Activated naive CD4-positive, alpha-beta T cell treated with anti-CD3 and anti-CD28 coated beads, Interleukin-2, amount 10 ng/mL, durations not matched to agents 7 days and 5 days (primary cell): ENCODE measurements at regions not wholly inside any gene's neighbourhood (a gene's known extent, or its start where the extent isn't known, plus 50 kb on each side); places are given as distances from the start of the nearest gene placed in this dataset.

Source experiments
- CTCF ChIA-PET: fragments of 350-600 bp; sonication (Branson Sonifier 250); formaldehyde crosslinking; loops from one replicate; lab custom pipeline; 2021; ENCODE audit warnings: antibody characterized with exemption; lab: Charles Lee
- DNase-seq: peaks from one replicate; pipeline ENCODE4 v3.0.0-alpha.2; 2020
- H3K27ac Mint-ChIP-seq: one replicate; pipeline ENCODE4 v1.8.0; 2021; ENCODE audit warnings: mild to moderate bottlenecking, moderate library complexity, mixed read lengths
- H3K27me3 Mint-ChIP-seq: one replicate; pipeline ENCODE4 v1.8.0; 2021; ENCODE audit warnings: mild to moderate bottlenecking, mixed read lengths
- H3K36me3 Mint-ChIP-seq: one replicate; pipeline ENCODE4 v1.8.0; 2021; ENCODE audit warnings: mixed read lengths
- H3K4me1 Mint-ChIP-seq: one replicate; pipeline ENCODE4 v1.8.0; 2021; ENCODE audit warnings: mixed read lengths
- H3K4me3 Mint-ChIP-seq: one replicate; pipeline ENCODE4 v1.8.0; 2021; ENCODE audit warnings: mild to moderate bottlenecking, moderate library complexity, mixed read lengths
- H3K9me3 Mint-ChIP-seq: one replicate; pipeline ENCODE4 v1.8.0; 2021; ENCODE audit warnings: mixed read lengths

DNA sequence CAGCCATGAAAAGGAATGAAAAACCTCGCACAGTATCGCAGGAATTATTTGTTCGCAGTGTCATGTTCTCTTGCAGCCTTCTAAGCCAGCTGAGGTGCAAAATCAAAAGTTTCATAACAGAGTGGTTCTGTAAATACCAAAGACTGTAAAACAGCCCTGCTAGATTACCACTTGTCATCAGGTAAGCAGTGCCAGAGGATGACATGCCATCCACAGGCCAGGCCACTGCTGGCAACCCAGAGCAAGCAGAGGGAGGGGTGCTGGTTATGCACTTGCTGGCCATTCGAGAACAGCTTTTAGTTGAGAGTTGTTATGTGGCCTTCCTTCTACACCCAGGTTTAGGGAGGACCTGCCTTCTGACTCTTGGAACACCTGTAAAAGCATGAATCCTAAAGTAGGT, 114.3 kb upstream of the MGAT5 start:
- Mint-ChIP-seq H3K36me3 (peaks cover 19% of the 10 kb centered on the region), H3K4me1 (peaks cover 39% of the 10 kb centered on the region), H3K4me3 (no peak overlapping the region), H3K9me3 (no peaks in the 10 kb centered on the region), H3K27me3 (no peaks in the 10 kb centered on the region), H3K27ac (no peak overlapping the region)
- CTCF ChIA-PET = no interaction called here
- DNase-seq = no peak

- Mint-ChIP-seq H3K9me3 (no peaks in the 10 kb centered on the region), H3K27ac (no peak overlapping the region), H3K27me3 (no peaks in the 10 kb centered on the region), H3K36me3 (peaks cover 19% of the 10 kb centered on the region), H3K4me1 (peaks cover 39% of the 10 kb centered on the region), H3K4me3 (no peak overlapping the region)
- CTCF ChIA-PET = no interaction called here
- no peak for DNase-seq
Measured at GRCh38 chr2:134140251-134140661, 113.6 kb upstream of the MGAT5 start.

- CTCF ChIA-PET = no interaction called here
- no peak for DNase-seq
- Mint-ChIP-seq H3K27ac (no peak overlapping the region), H3K36me3 (peaks cover 17% of the 10 kb centered on the region), H3K4me1 (peaks cover 30% of the 10 kb centered on the region), H3K27me3 (no peaks in the 10 kb centered on the region), H3K4me3 (no peak overlapping the region), H3K9me3 (no peaks in the 10 kb centered on the region)
Measured at GRCh38 chr2:134141598-134142340, 112.1 kb upstream of the MGAT5 start.

- CTCF ChIA-PET = no interaction called here
- peaks cover 16% of the 10 kb centered on the region for H3K36me3 Mint-ChIP-seq
- H3K4me3 Mint-ChIP-seq = no peak overlapping the region
- no peak overlapping the region for H3K27ac Mint-ChIP-seq
- H3K4me1 Mint-ChIP-seq = peaks cover 25% of the 10 kb centered on the region
- H3K9me3 Mint-ChIP-seq = no peaks in the 10 kb centered on the region
- no peaks in the 10 kb centered on the region for H3K27me3 Mint-ChIP-seq
- DNase-seq = no peak
Measured at GRCh38 chr2:134142341-134142738, 111.5 kb upstream of the MGAT5 start.

- Mint-ChIP-seq H3K4me3 (no peak overlapping the region), H3K9me3 (no peaks in the 10 kb centered on the region), H3K27me3 (no peaks in the 10 kb centered on the region), H3K36me3 (peaks cover 15% of the 10 kb centered on the region), H3K27ac (no peak overlapping the region), H3K4me1 (peaks cover 19% of the 10 kb centered on the region)
- DNase-seq = no peak
- CTCF ChIA-PET = no interaction called here
Measured at GRCh38 chr2:134142903-134143302, 111.0 kb upstream of the MGAT5 start.

DNA sequence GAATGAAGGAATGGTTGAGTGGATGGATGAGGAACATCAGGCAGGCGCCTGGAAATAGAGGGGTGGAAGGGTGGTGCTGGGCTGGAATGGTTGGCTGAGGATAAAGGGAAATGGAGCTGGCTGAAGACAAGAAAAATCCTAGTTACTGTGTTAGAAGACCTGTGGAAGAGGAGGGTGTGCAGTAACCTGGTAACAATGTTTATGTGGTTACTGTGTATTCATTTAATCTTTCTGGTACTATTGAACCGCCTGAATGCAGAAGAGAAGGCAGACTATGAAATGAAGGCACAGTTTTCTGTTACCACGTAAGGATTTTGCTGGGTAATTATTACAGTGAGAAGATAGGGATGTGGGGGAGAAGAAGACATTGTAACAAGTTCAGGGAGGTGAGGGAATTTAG, 110.3 kb upstream of the MGAT5 start:
- H3K27ac Mint-ChIP-seq = no peak overlapping the region
- H3K27me3 Mint-ChIP-seq = no peaks in the 10 kb centered on the region
- H3K9me3 Mint-ChIP-seq = no peaks in the 10 kb centered on the region
- H3K4me1 Mint-ChIP-seq = peaks cover 12% of the 10 kb centered on the region
- CTCF ChIA-PET = no interaction called here
- peaks cover 11% of the 10 kb centered on the region for H3K36me3 Mint-ChIP-seq
- no peak overlapping the region for H3K4me3 Mint-ChIP-seq
- no peak for DNase-seq

DNA sequence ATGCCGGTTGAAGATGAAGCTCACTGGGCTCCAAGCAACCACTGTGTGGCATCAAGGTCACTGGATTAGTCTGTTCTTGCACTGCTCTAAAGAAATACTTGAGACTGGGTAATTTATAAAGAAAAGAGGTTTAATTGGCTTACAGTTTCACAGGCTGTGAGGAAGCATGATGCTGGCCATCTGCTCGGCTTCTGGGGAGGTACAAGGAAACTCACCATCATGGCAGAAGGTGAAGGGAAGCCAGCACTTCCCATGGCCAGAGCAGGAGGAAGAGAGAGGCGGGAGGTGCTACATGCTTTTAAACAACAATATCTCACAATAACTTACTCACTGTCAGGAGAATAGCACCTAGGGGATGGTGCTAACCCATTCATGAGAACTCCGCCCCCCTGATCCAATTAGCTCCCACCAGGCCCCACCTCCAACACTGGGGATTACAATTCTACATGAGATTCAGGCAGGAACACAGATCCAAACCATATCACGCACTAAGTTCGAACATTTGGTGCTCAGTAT, 109.7 kb upstream of the MGAT5 start:
- H3K27me3 Mint-ChIP-seq = no peaks in the 10 kb centered on the region
- no peak overlapping the region for H3K27ac Mint-ChIP-seq
- H3K4me3 Mint-ChIP-seq = no peak overlapping the region
- peaks cover 9% of the 10 kb centered on the region for H3K36me3 Mint-ChIP-seq
- no peaks in the 10 kb centered on the region for H3K9me3 Mint-ChIP-seq
- CTCF ChIA-PET = no interaction called here
- peaks cover 11% of the 10 kb centered on the region for H3K4me1 Mint-ChIP-seq
- DNase-seq = no peak

- Mint-ChIP-seq H3K9me3 (no peaks in the 10 kb centered on the region), H3K36me3 (peaks cover 9% of the 10 kb centered on the region), H3K4me3 (no peak overlapping the region), H3K27ac (no peak overlapping the region), H3K4me1 (peaks cover 11% of the 10 kb centered on the region), H3K27me3 (no peaks in the 10 kb centered on the region)
- no peak for DNase-seq
- CTCF ChIA-PET = no interaction called here
Measured at GRCh38 chr2:134144651-134145050, 109.2 kb upstream of the MGAT5 start.

- peaks cover 8% of the 10 kb centered on the region for H3K4me1 Mint-ChIP-seq
Measured at GRCh38 chr2:134145519-134145918, 108.4 kb upstream of the MGAT5 start.

DNA sequence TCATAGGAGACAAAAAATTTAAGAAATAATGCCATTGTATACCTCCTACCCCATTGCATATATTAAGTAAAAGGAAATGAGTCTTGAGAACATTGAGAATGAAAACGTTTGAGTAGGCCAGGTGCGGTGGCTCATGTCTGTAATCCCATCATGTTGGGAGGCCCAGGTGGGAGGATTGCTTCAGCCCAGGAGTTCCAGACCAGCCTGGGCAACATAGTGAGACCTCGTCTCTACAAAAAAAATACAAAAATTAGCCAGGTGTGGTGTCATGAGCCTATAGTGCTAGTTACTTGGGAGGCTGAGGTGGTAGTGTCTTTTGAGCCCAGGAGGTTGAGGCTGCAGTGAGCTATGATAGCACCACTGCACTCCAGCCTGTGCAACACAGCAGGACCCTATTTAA, 107.7 kb upstream of the MGAT5 start:
- CTCF ChIA-PET = no interaction called here

More at GRCh38 chr2:134145519-134145918, 108.4 kb upstream of the MGAT5 start:
- Mint-ChIP-seq H3K36me3 (peaks cover 6% of the 10 kb centered on the region), H3K27me3 (no peaks in the 10 kb centered on the region), H3K4me3 (no peak overlapping the region), H3K27ac (no peak overlapping the region), H3K9me3 (no peaks in the 10 kb centered on the region)
- no peak for DNase-seq
- CTCF ChIA-PET = no interaction called here

DNA sequence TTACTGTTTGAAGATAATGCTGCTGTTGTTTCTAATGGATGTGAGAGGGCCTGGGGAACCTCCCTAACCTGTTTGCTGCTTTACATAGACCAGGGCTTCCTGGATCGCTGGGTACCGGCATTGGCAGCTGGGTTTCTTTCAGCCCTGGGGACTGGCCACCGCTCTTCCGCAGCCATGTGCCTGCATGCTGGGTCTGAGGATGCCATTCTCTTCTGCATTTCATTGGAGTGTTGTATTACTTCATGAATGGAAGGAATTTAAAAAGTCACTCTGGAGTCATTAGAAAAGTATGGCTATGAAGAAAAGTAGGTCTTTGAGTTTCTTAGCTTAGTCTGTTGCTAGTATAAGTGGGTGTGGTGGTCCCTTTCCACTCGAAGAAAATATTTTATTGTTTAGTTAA, 107.3 kb upstream of the MGAT5 start:
- H3K4me1 Mint-ChIP-seq = peaks cover 6% of the 10 kb centered on the region
- H3K4me3 Mint-ChIP-seq = no peak overlapping the region
- DNase-seq = no peak
- CTCF ChIA-PET = no interaction called here
- no peaks in the 10 kb centered on the region for H3K9me3 Mint-ChIP-seq
- H3K36me3 Mint-ChIP-seq = peaks cover 10% of the 10 kb centered on the region
- no peaks in the 10 kb centered on the region for H3K27me3 Mint-ChIP-seq
- no peak overlapping the region for H3K27ac Mint-ChIP-seq

More for the DNA sequence above, 107.7 kb upstream of the MGAT5 start:
- H3K9me3 Mint-ChIP-seq = no peaks in the 10 kb centered on the region
- no peak overlapping the region for H3K27ac Mint-ChIP-seq
- no peak for DNase-seq
- H3K36me3 Mint-ChIP-seq = peaks cover 9% of the 10 kb centered on the region
- H3K4me3 Mint-ChIP-seq = no peak overlapping the region
- H3K4me1 Mint-ChIP-seq = peaks cover 8% of the 10 kb centered on the region
- H3K27me3 Mint-ChIP-seq = no peaks in the 10 kb centered on the region

GRCh38 chr2:134148172-134148571, 105.7 kb upstream of the MGAT5 start:
- Mint-ChIP-seq H3K9me3 (no peaks in the 10 kb centered on the region), H3K4me3 (no peak overlapping the region), H3K27ac (no peak overlapping the region), H3K36me3 (peaks cover 15% of the 10 kb centered on the region), H3K27me3 (no peaks in the 10 kb centered on the region), H3K4me1 (no peaks in the 10 kb centered on the region)
- CTCF ChIA-PET = interaction anchor here (1.5 kb wide), 1 partner anchor 10 kb away, joined by 4 read pairs; no protein-coding TSS in a partner anchor
- DNase-seq = no peak

- Mint-ChIP-seq H3K36me3 (peaks cover 11% of the 10 kb centered on the region), H3K4me3 (no peak overlapping the region), H3K27ac (no peak overlapping the region), H3K27me3 (no peaks in the 10 kb centered on the region), H3K4me1 (no peaks in the 10 kb centered on the region), H3K9me3 (no peaks in the 10 kb centered on the region)
- CTCF ChIA-PET = interaction anchor here (1.5 kb wide), 1 partner anchor 9 kb away, joined by 4 read pairs; no protein-coding TSS in a partner anchor
- no peak for DNase-seq
Measured at GRCh38 chr2:134148843-134149472, 104.9 kb upstream of the MGAT5 start.

DNA sequence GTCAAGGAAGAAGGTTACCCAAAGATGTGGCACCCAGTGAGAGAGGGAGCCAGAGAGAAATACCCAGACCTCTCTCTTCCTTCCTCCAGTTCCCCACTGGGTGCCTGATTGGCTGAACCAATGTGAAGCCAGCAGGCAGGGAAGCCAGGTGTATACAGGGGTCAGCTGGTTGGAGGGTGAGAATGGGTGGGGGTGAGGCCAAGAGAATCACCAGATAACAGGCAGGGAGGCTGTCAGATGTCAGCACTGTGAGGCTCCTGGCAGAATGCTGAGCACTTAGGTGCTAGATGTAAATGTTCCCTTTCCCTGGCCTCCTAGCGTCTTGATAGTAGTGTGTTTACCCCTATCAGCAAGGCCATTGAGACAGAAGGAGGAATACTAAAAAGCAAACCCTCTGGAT, 104.0 kb upstream of the MGAT5 start:
- no peaks in the 10 kb centered on the region for H3K4me1 Mint-ChIP-seq
- CTCF ChIA-PET = no interaction called here
- no peaks in the 10 kb centered on the region for H3K9me3 Mint-ChIP-seq
- no peaks in the 10 kb centered on the region for H3K27me3 Mint-ChIP-seq
- DNase-seq = no peak
- H3K36me3 Mint-ChIP-seq = peaks cover 11% of the 10 kb centered on the region
- H3K27ac Mint-ChIP-seq = no peak overlapping the region
- no peak overlapping the region for H3K4me3 Mint-ChIP-seq

DNA sequence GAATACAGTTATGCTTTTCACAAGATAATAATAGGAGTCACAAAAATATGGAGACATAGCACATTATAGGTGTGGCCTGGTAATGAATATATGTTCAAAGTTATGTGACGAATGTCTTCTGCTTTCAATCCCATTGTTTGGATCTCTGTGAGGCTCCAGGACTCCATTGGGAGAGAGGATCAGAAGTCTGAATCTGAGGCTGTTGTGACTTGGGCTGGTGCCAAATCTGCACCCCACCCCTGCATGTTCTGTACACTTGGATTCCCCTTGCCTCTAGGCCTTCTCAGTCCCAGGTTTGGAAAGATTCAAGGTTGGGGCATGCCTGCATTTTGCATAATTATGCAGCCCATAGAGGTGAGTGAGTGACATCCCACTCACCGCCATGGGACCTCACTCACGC, 103.1 kb upstream of the MGAT5 start:
- H3K27me3 Mint-ChIP-seq = no peaks in the 10 kb centered on the region
- DNase-seq = no peak
- peaks cover 11% of the 10 kb centered on the region for H3K36me3 Mint-ChIP-seq
- no peaks in the 10 kb centered on the region for H3K9me3 Mint-ChIP-seq
- no peaks in the 10 kb centered on the region for H3K4me1 Mint-ChIP-seq
- H3K4me3 Mint-ChIP-seq = no peak overlapping the region
- H3K27ac Mint-ChIP-seq = no peak overlapping the region
- CTCF ChIA-PET = no interaction called here
